DND-41 (cell line): ENCODE measurements at regions not wholly inside any gene's neighbourhood (a gene's known extent, or its start where the extent isn't known, plus 50 kb on each side); places are given as distances from the start of the nearest gene placed in this dataset.

Source experiments
- ATAC-seq: fragments of 200-7000 bp; cut with Tn5 transposase; 3 replicates; pipeline ENCODE4 v1.9.1; 2021; ENCODE audit warnings: low read depth; ENCODE audit not compliant: insufficient read depth
- DNase-seq: peaks from one replicate; pipeline ENCODE4 v3.0.0-alpha.2; 2020
- H2AFZ ChIP-seq: 2 replicates; pipeline ENCODE4 v1.6.0; 2012; ENCODE audit warnings: low read depth, low read length
- H3K27ac ChIP-seq: 2 replicates; pipeline ENCODE4 v1.5.1; 2012; ENCODE audit warnings: low read length, inconsistent platforms
- H3K27me3 ChIP-seq: fragments of 200-600 bp; sonication (generic); 2 replicates; pipeline ENCODE4 v1.6.0; 2012; ENCODE audit warnings: low read length, mild to moderate bottlenecking, inconsistent platforms; ENCODE audit not compliant: insufficient read depth, poor library complexity
- H3K36me3 ChIP-seq: 2 replicates; pipeline ENCODE4 v1.5.1; 2012; ENCODE audit warnings: low read length, inconsistent platforms; ENCODE audit not compliant: insufficient read depth
- H3K4me1 ChIP-seq: 2 replicates; pipeline ENCODE4 v1.5.1; 2012; ENCODE audit warnings: mild to moderate bottlenecking, low read length; ENCODE audit not compliant: insufficient read depth
- H3K4me2 ChIP-seq: 2 replicates; pipeline ENCODE4 v1.6.0; 2012; ENCODE audit warnings: mild to moderate bottlenecking, moderate library complexity, low read length, inconsistent platforms; ENCODE audit not compliant: insufficient read depth
- H3K4me3 ChIP-seq, 2 experiments: fragments of 200-600 bp in 1 of 2; shearing (Covaris generic) in 1 of 2; 2 replicates each; pipeline ENCODE4 v1.5.1; 2012 to 2016; ENCODE audit warnings: inconsistent platforms in 2 of 2, low read length in 2 of 2, mild to moderate bottlenecking in 2 of 2, low read depth in 1 of 2, moderate library complexity in 1 of 2
- H3K79me2 ChIP-seq: 2 replicates; pipeline ENCODE4 v1.6.0; 2012; ENCODE audit warnings: low read length, inconsistent platforms; ENCODE audit not compliant: insufficient read depth
- H3K9ac ChIP-seq: 2 replicates; pipeline ENCODE4 v1.6.0; 2012; ENCODE audit warnings: low read depth, mild to moderate bottlenecking, inconsistent platforms, low read length, moderate library complexity
- H3K9me3 ChIP-seq: 2 replicates; pipeline ENCODE4 v1.5.1; 2012; ENCODE audit warnings: low read length, moderate library complexity, mild to moderate bottlenecking, inconsistent platforms; ENCODE audit not compliant: insufficient read depth, severe bottlenecking
- H4K20me1 ChIP-seq: 2 replicates; pipeline ENCODE4 v1.6.0; 2012; ENCODE audit warnings: low read length; ENCODE audit not compliant: insufficient read depth
- CTCF ChIP-seq: IDR thresholded peaks from 2 replicates; pipeline ENCODE4 v1.5.1; 2012; ENCODE audit warnings: borderline replicate concordance, low read length, moderate library complexity, mild to moderate bottlenecking; ENCODE audit not compliant: poor library complexity, severe bottlenecking; ENCODE audit errors: extremely low read depth
- EZH2 ChIP-seq: IDR thresholded peaks from 3 replicates; pipeline ENCODE4 v1.6.1; 2012; ENCODE audit warnings: borderline replicate concordance, low read depth, mild to moderate bottlenecking, moderate library complexity, low read length, inconsistent platforms; ENCODE audit not compliant: severe bottlenecking

GRCh38 chr3:166499636-166500035 is 662.4 kb upstream of the BCHE start:
- TF ChIP-seq CTCF (no peak), EZH2 (no peak)

GRCh38 chr3:166498446-166498845 is 661.2 kb upstream of the BCHE start:
- TF ChIP-seq CTCF (no peak), EZH2 (no peak)
- DNase-seq, result no peak
- H4K20me1 ChIP-seq, result no peaks in the 10 kb centered on the region
- H3K4me1 ChIP-seq, result no peaks in the 10 kb centered on the region
- no peaks in the 10 kb centered on the region for H3K9me3 ChIP-seq
- H2AFZ ChIP-seq, result no peak overlapping the region
- H3K27ac ChIP-seq, result no peak overlapping the region
- no peak overlapping the region for H3K4me2 ChIP-seq
- H3K4me3 ChIP-seq, result no peak overlapping the region
- H3K36me3 ChIP-seq, result no peaks in the 10 kb centered on the region
- H3K27me3 ChIP-seq, result no peaks in the 10 kb centered on the region
- no peaks in the 10 kb centered on the region for H3K79me2 ChIP-seq
- ATAC-seq, result no peak
- no peak overlapping the region for H3K9ac ChIP-seq

More at GRCh38 chr3:166499636-166500035, 662.4 kb upstream of the BCHE start:
- no peaks in the 10 kb centered on the region for H4K20me1 ChIP-seq
- H3K79me2 ChIP-seq, result no peaks in the 10 kb centered on the region
- H3K27ac ChIP-seq, result no peak overlapping the region
- H3K4me3 ChIP-seq, result no peak overlapping the region
- no peak overlapping the region for H3K4me2 ChIP-seq
- H3K4me1 ChIP-seq, result no peaks in the 10 kb centered on the region
- H3K36me3 ChIP-seq, result no peaks in the 10 kb centered on the region
- H3K9ac ChIP-seq, result no peak overlapping the region
- no peak overlapping the region for H2AFZ ChIP-seq
- H3K27me3 ChIP-seq, result no peaks in the 10 kb centered on the region
- DNase-seq (no peak), ATAC-seq (no peak)
- H3K9me3 ChIP-seq, result no peaks in the 10 kb centered on the region

GRCh38 chr3:166489826-166490225 is 652.6 kb upstream of the BCHE start:
- Histone ChIP-seq H3K4me1 (no peaks in the 10 kb centered on the region), H3K36me3 (no peaks in the 10 kb centered on the region), H2AFZ (no peak overlapping the region), H3K4me3 (no peak overlapping the region), H3K27ac (no peak overlapping the region), H3K27me3 (no peaks in the 10 kb centered on the region), H4K20me1 (no peaks in the 10 kb centered on the region), H3K9me3 (no peaks in the 10 kb centered on the region), H3K9ac (no peak overlapping the region), H3K4me2 (no peak overlapping the region), H3K79me2 (no peaks in the 10 kb centered on the region)
- TF ChIP-seq CTCF, result no peak
- TF ChIP-seq EZH2, result no peak
- DNase-seq (no peak), ATAC-seq (no peak)

- Histone ChIP-seq H3K27ac (no peak overlapping the region), H4K20me1 (no peaks in the 10 kb centered on the region), H2AFZ (no peak overlapping the region), H3K9ac (no peak overlapping the region), H3K27me3 (no peaks in the 10 kb centered on the region), H3K36me3 (no peaks in the 10 kb centered on the region), H3K4me3 (no peak overlapping the region), H3K9me3 (no peaks in the 10 kb centered on the region), H3K79me2 (no peaks in the 10 kb centered on the region), H3K4me1 (no peaks in the 10 kb centered on the region), H3K4me2 (no peak overlapping the region)
- TF ChIP-seq EZH2 (no peak), CTCF (no peak)
- ATAC-seq (no peak), DNase-seq (no peak)
These were observed 651.9 kb upstream of the BCHE start for GRCh38 chr3:166488977-166489672.
